Gastrocnemius medialis (tissue), 4 donors: ENCODE measurements at regions not wholly inside any gene's neighbourhood (a gene's known extent, or its start where the extent isn't known, plus 50 kb on each side); places are given as distances from the start of the nearest gene placed in this dataset.

ENCODE experiments used
- ATAC-seq, 2 donors: fragments of 150-250 bp; one replicate each; pipeline ENCODE4 v1.9.1; 2016
- DNase-seq, 2 donors: peaks; one replicate each; pipeline ENCODE4 v3.0.0-alpha.2; 2019
- H3K27ac ChIP-seq, 4 donors: fragments of 200-600 bp; sonication (generic); 1 replicate in 1 of 4; 2 replicates in 3 of 4; pipeline ENCODE4 v1.5.1; 2016 to 2018; ENCODE audit warnings: mild to moderate bottlenecking in 2 of 4, moderate library complexity in 1 of 4
- H3K27me3 ChIP-seq, 3 donors: fragments of 200-600 bp; sonication (generic) in 2 of 3; 1 replicate in 1 of 3; 2 replicates in 2 of 3; pipeline versions ENCODE4 v1.5.1 to v1.6.0; 2016 to 2019; ENCODE audit warnings: mild to moderate bottlenecking in 1 of 3, moderate library complexity in 1 of 3
- H3K36me3 ChIP-seq, 2 donors: fragments of 200-600 bp; sonication (generic) in 1 of 2; one replicate each; pipeline ENCODE4 v1.5.1; 2017 to 2018
- H3K4me1 ChIP-seq, 2 donors: fragments of 200-600 bp; sonication (generic) in 1 of 2; one replicate each; pipeline ENCODE4 v1.5.1; 2016 to 2017; ENCODE audit warnings: mild to moderate bottlenecking in 2 of 2
- H3K4me3 ChIP-seq, 4 donors: fragments of 200-600 bp; sonication (generic) in 3 of 4; 1 replicate in 1 of 4; 2 replicates in 3 of 4; pipeline ENCODE4 v1.5.1; 2016 to 2019; ENCODE audit warnings: mild to moderate bottlenecking in 2 of 4
- H3K9me3 ChIP-seq, 3 donors: fragments of 200-600 bp; sonication (generic) in 2 of 3; 1 replicate in 1 of 3; 2 replicates in 2 of 3; pipeline ENCODE4 v1.5.1; 2016 to 2019
- CTCF ChIP-seq, 5 experiments: fragments of 450-650 bp in 3 of 5; fragments of 200-600 bp in 2 of 5; sonication (generic) in 2 of 5; IDR thresholded peaks in 4 of 5; conservative IDR thresholded peaks in 1 of 5; 1 replicate in 4 of 5; 2 replicates in 1 of 5; pipeline ENCODE4 v1.5.1; 2016 to 2019; ENCODE audit warnings: antibody characterized with exemption in 5 of 5, mild to moderate bottlenecking in 3 of 5, moderate library complexity in 3 of 5
- POLR2A ChIP-seq, 2 donors: fragments of 450-650 bp; IDR thresholded peaks; one replicate each; pipeline ENCODE4 v1.6.1; 2017; ENCODE audit warnings: antibody characterized with exemption in 2 of 2, mild to moderate bottlenecking in 2 of 2, moderate library complexity in 2 of 2
- in situ Hi-C, 4 donors: fragments of 200-750 bp; cut with MboI; loops; one replicate each; pipeline versions ENCODE4 v1.15.0 to v1.8.0; 2017; ENCODE audit warnings: low sequenced_read_pairs in 4 of 4
- intact Hi-C: fragments of 100-400 bp; cut with DNase I; formaldehyde crosslinking; loops from one replicate; pipeline ENCODE4 v1.15.1; 2023; ENCODE audit warnings: low total_unique reads

DNA sequence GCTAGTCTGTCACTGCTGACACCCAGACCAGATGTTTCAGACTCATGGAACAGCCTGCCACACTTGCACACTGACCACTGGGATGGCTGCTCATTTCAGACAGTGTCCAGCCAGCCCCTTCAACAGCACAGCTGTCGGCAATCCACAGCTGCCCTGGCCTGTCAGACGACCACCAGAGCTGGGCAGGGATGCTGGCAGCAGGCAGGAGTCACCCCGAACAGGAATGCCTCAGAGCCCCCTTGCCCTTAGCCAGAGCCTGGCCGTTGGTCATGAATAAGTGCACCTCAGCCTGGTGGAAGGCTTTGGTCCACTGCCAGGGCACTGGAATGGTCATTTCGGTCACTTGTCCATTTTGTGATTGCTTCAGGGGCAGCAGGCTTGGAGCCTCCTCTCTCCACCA, 149.6 kb upstream of the TCERG1L start:
- DNase-seq (no peak), ATAC-seq (no peak)
- Histone ChIP-seq H3K4me3 (no peak overlapping the region), H3K27ac (no peak overlapping the region), H3K4me1 (no peaks in the 10 kb centered on the region), H3K36me3 (no peaks in the 10 kb centered on the region), H3K27me3 (peaks cover 0 to 15% (median 6%) of the 10 kb centered on the region in 3 donors), H3K9me3 (no peaks in the 10 kb centered on the region)
- TF ChIP-seq CTCF (IDR thresholded peaks at IDR 0.05 in 4 of 5, conservative IDR thresholded peaks at IDR 0.05 in 1 of 5) (no peak), POLR2A (IDR thresholded peaks at IDR 0.05) (no peak)
- intact Hi-C loops (no loop called here), in situ Hi-C loops (no loop called here)

GRCh38 chr10:131464789-131465188, 153.3 kb upstream of the TCERG1L start:
- H3K9me3 ChIP-seq, result no peaks in the 10 kb centered on the region
- H3K4me3 ChIP-seq, result no peak overlapping the region
- ATAC-seq (no peak), DNase-seq (no peak)
- no peak overlapping the region for H3K27ac ChIP-seq
- H3K36me3 ChIP-seq, result no peaks in the 10 kb centered on the region
- peaks cover 0 to 15% (median 6%) of the 10 kb centered on the region in 3 donors for H3K27me3 ChIP-seq
- intact Hi-C loops (no loop called here), in situ Hi-C loops (no loop called here)
- TF ChIP-seq POLR2A (IDR thresholded peaks at IDR 0.05) (no peak), CTCF (IDR thresholded peaks at IDR 0.05 in 4 of 5, conservative IDR thresholded peaks at IDR 0.05 in 1 of 5) (no peak)
- no peaks in the 10 kb centered on the region for H3K4me1 ChIP-seq

DNA sequence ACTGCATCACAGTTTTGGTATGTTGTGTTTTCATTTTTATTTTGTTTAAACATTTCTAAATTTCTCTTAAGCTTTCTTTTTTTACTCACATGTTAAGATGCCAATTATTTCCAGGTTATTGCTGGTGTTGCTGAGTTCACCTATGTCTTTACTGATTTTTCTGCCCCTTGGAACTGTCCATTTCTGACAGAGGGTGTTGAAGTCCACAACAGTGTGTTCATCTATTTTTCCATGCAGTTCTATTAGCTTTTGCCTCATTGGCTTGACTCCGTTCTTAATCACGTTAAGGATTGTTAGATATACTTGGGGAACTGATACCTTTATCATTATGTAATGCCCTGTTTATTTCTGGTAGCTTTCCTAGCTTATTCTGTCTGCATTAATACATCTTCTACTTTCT, 158.0 kb upstream of the TCERG1L start:
- H3K9me3 ChIP-seq, result no peaks in the 10 kb centered on the region
- in situ Hi-C loops, result no loop called here
- no peak for ATAC-seq
- intact Hi-C loops, result no loop called here
- TF ChIP-seq POLR2A (IDR thresholded peaks at IDR 0.05) (no peak), CTCF (IDR thresholded peaks at IDR 0.05 in 4 of 5, conservative IDR thresholded peaks at IDR 0.05 in 1 of 5) (no peak)
- DNase-seq, result no peak
- no peak overlapping the region for H3K27ac ChIP-seq
- no peaks in the 10 kb centered on the region for H3K36me3 ChIP-seq
- no peaks in the 10 kb centered on the region for H3K4me1 ChIP-seq
- H3K27me3 ChIP-seq, result peaks cover 0 to 5% (median 0%) of the 10 kb centered on the region in 3 donors
- H3K4me3 ChIP-seq, result no peak overlapping the region

- ATAC-seq (no peak), DNase-seq (no peak)
- H3K27ac ChIP-seq, result no peak overlapping the region
- TF ChIP-seq POLR2A (IDR thresholded peaks at IDR 0.05), result no peak
- no peak for TF ChIP-seq CTCF (IDR thresholded peaks at IDR 0.05 in 4 of 5, conservative IDR thresholded peaks at IDR 0.05 in 1 of 5)
- peaks cover 0 to 3% (median 0%) of the 10 kb centered on the region in 3 donors for H3K27me3 ChIP-seq
- no peaks in the 10 kb centered on the region for H3K36me3 ChIP-seq
- intact Hi-C loops (no loop called here), in situ Hi-C loops (no loop called here)
- no peak overlapping the region for H3K4me3 ChIP-seq
- no peaks in the 10 kb centered on the region for H3K9me3 ChIP-seq
- no peaks in the 10 kb centered on the region for H3K4me1 ChIP-seq
Observed at GRCh38 chr10:131473645-131474044, 162.1 kb upstream of the TCERG1L start.

DNA sequence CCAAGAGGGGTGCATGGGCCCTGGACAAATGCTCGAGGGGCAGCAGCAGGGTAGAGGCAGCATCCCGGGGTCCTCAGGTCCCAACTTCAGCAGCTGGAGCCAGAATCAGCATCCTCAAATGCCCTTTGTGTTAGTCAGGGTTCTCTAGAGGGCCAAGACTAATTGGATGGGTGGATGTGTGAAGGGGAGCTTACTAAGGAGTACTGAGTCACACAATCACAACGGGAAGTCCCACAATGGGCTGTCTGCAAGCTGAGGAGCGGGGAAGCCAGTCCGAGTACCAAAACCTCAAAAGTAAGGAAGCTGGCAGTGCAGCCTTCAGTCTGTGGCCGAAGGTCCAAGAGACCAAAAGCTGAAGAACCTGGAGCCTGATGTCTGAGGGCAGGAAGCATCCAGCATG, 162.9 kb upstream of the TCERG1L start:
- intact Hi-C loops (no loop called here), in situ Hi-C loops (no loop called here)
- DNase-seq, result no peak
- Histone ChIP-seq H3K4me1 (no peaks in the 10 kb centered on the region), H3K36me3 (no peaks in the 10 kb centered on the region), H3K27ac (no peak overlapping the region), H3K27me3 (peaks cover 0 to 5% (median 0%) of the 10 kb centered on the region in 3 donors), H3K4me3 (no peak overlapping the region), H3K9me3 (no peaks in the 10 kb centered on the region)
- TF ChIP-seq CTCF (IDR thresholded peaks at IDR 0.05 in 4 of 5, conservative IDR thresholded peaks at IDR 0.05 in 1 of 5) (no peak), POLR2A (IDR thresholded peaks at IDR 0.05) (no peak)
- no peak for ATAC-seq
